HG02623 (cell line): ENCODE measurements at regions not wholly inside any gene's neighbourhood (a gene's known extent, or its start where the extent isn't known, plus 50 kb on each side); places are given as distances from the start of the nearest gene placed in this dataset.
"Not testable (repeated sequence)": the region's sequence is repeated elsewhere in the genome, so short reads cannot be mapped to it uniquely, and the experiment has no call there.

ENCODE experiments used
- ATAC-seq: cut with Tn5 transposase; IDR thresholded peaks from one replicate; pipeline ENCODE4 v1.9.1; 2021; ENCODE audit warnings: moderate library complexity; ENCODE audit not compliant: unreplicated experiment

- ATAC-seq = no peak
Measured at GRCh38 chr20:17822039-17822438, 122.3 kb downstream of the BANF2 start.

- ATAC-seq = not testable (repeated sequence)
Measured at GRCh38 chr20:17821606-17822005, 121.8 kb downstream of the BANF2 start.

DNA sequence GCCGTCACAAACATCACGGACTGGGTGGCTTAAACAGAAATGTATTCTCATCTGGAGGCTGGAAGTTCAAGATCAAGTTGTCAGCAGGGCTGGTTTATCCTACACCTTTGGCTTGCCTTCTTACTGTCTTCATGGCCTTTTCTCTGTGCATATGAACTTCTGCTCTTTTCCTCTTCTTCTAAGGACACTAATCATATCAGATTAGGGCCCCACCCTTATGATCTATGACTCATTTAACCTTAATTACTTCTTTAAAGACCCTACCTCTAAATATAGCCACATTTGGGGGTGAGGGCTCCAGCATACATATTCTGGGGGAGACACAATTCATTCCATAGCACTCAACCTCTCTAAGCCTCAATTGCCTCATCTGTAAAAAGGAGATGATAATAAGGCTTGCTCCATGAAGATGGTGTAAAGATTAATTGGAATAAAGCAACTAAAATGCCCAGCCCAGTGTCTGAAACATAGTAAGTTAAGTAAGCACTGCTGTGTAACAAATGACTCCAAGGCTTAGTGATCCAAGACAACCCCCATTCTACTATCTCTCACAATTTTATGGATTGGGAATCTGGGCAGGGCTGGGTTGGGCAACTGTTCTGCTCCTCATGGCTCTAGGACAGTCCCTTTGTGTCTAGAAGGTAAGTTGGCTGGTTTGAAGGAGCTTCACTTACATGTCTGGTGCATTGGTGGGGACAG, 119.8 kb downstream of the BANF2 start:
- ATAC-seq = no peak

DNA sequence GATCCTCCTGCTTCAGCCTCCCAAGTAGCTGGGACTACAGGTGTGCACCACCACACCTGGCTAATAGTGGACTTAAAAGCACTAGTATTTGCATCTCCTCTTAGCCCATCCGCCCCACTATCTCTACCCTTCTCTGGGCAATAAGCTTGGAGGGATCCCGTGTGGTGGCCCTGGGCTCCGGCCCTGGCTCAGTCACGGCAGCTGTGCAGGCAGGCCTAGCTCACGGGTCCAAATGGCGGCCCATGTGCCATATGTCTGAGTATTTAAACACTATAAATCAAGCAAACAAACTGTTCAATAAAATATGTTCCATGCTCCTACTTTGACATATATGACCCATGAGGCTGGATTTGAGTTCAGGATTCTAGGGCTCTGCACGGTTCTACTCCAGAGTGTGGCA, 118.4 kb downstream of the BANF2 start:
- ATAC-seq = no peak

GRCh38 chr20:17816804-17817587, 117.2 kb downstream of the BANF2 start:
- ATAC-seq = no peak

DNA sequence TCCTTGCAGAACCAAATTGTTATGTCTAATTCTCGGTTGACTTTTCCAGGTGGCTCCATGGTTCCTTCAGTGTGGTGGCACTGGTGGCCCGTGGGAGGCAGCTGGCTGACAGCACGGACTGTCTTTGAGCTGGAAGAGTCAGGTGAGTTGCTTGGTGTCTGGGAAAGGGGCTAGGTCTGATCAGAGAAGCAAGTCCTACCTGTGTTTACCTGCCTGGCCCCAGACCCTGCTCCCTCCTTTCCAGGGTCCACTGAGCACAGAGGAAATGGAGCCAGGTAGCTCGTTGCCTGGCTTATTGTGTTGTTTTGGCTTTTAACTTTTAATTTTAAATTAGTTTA, 111.8 kb downstream of the BANF2 start:
- no peak for ATAC-seq

GRCh38 chr20:17810847-17811627, 111.3 kb downstream of the BANF2 start:
- no peak for ATAC-seq

DNA sequence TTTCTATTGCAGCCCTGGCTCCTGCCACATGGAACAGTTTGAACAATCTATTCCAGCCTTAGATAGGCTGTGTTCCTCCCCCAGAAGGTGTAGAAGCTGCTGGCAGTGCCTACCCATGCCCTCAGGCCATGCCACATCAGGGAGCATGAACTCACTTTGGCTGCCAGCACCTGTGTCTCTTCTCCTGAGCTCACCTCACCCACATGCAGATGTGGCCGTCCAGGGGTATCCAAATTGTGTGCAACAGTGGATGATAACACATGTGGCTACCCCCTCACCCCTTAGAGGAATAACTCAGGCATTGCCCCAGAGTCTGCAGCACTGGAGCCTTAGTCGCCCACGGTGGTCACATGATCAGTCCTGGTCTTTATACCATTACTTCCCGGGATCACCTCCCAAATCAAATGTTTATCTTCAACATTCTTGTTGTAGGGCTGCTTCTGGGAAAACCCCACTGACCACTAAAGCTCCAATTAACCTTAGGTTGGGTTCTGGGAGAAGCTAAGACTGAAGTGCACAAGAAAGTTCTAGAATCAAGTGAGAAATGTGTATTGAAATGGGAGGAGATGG, 110.4 kb downstream of the BANF2 start:
- ATAC-seq = no peak

DNA sequence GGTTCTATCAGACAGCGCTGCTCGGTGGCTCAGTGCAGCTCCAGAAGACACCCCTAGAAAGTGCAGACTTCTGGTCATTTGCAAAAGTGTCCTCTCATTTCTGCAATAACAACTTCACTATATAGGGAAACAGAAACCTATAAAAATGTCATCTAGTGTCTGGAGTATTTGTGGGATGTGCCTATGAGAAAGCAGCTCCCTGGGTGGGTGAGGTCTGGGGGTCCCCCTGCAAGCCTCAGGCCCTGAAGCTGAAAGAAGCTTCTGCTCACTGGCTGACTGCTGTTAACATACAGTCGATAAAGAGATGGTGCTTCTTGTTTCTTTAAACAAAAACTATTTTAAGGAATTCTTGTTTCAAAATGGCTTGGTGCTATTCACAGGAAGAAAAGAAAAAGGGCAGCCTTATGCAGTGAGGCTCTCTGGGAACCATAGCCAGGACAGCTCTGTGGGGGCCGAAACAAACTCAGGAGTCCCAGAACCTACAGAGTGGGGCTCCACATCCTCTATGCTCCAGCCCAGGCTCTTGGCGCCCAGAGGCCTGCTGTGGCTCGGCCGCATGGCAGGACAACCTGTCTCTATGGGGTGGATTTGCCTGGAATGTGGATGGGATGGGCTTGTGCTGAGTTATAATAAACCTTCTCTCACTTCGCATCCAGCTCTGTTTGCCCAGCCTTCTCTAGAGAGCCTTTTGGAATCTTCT, 109.7 kb downstream of the BANF2 start:
- ATAC-seq = no peak

GRCh38 chr20:17808782-17809181, 109.0 kb downstream of the BANF2 start:
- no peak for ATAC-seq

DNA sequence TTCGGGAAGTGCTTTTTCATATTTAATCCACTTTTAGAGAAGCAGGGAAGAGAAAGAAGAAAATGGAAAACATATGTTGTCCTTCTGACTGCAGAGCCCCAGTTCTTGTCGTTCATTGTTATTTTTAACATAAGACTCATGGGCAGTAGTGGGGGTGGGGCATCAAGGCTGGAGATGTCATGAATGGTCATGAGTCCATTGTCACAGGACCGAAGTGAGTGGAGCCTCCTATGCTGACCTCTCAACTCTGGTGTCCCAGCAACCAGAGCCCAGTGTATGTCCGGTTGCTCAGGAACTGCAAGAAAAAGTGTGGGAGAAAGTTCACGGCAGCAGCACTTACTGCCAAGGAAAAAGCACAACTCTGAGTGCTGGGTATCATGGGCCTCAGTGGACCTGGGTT, 108.6 kb downstream of the BANF2 start:
- ATAC-seq = no peak

DNA sequence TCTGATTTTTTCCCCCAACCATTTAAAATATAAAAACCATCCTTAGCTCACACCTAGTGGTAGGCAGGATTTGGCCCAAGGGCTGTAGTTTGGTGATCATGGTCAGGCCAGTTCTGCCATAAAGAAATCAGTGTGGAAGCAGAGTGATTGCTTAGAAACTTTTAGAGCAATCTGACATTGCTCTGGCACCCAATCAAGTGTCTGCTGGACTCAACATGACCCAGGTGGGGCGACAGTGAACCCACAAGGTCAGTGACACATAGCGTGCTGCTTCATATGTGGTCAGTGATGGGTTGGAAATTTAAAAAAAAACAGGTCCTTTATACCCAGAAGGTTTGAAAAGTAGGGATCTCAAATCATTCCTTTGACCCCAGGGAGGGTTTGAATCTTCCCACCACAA, 107.9 kb downstream of the BANF2 start:
- no peak for ATAC-seq

- no peak for ATAC-seq
Measured at GRCh38 chr20:17806739-17807441, 107.1 kb downstream of the BANF2 start.

DNA sequence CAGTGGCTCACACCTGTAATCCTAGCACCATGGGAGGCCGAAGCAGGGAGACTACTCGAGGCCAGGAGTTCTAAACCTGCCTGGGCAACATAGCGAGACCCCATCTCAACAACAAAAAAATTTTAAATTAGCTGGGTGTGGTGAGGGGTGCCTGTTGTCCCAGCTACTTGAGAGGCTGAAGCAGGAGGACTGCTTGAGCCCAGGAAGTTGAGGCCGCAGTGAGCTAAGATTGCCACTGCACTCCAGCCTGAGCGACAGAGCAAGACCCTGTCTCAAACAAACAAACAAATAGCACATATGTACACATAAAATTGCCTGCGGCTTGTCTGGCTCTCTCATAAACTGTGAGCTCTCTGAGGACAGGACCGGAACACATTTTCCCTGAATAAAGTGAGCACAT, 106.3 kb downstream of the BANF2 start:
- ATAC-seq = no peak

- ATAC-seq = no peak
Measured at GRCh38 chr20:17803765-17804164, 104.0 kb downstream of the BANF2 start.

- ATAC-seq = no peak
Measured at GRCh38 chr20:17799575-17800227, 99.9 kb downstream of the BANF2 start.

DNA sequence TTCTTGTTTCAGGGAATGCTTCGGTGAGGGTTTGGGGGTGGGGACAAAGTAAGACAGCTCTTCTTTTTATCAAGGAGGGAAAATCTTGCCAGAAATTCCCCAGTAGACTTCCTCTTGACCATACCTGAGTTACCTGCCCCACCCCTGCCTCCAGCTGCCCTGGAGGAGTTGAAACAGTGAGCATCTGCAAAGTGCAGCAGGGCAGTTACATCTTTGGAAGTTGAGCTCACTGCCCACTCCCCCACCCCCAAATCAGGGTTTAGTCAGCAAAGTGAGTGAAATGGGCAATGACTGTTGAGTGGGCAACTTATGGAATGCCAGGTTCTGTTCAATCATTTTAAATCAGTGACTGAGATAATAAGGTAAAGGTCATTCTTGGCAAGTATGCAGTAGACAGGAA, 98.8 kb downstream of the BANF2 start:
- ATAC-seq = no peak

- ATAC-seq = no peak
Measured at GRCh38 chr20:17797579-17797978, 97.8 kb downstream of the BANF2 start.

GRCh38 chr20:17797161-17797560, 97.4 kb downstream of the BANF2 start:
- ATAC-seq = no peak

GRCh38 chr20:17796091-17796563, 96.4 kb downstream of the BANF2 start:
- no peak for ATAC-seq
